ENCODE measurements at regions not wholly inside any gene's neighbourhood (a gene's known extent, or its start where the extent isn't known, plus 50 kb on each side); places are given as distances from the start of the nearest gene placed in this dataset.

GRCh38 chr14:76656592-76656991 is 104.7 kb upstream of the VASH1 start:
- H3K4me3 Mint-ChIP-seq, result no peak overlapping the region
- H3K4me1 ChIP-seq (ENCODE audit: control insufficient read depth in 1 of 2, insufficient read depth in 2 of 2, low read length in 2 of 2), result no peaks in the 10 kb centered on the region
- TF ChIP-seq, protein P1, sequence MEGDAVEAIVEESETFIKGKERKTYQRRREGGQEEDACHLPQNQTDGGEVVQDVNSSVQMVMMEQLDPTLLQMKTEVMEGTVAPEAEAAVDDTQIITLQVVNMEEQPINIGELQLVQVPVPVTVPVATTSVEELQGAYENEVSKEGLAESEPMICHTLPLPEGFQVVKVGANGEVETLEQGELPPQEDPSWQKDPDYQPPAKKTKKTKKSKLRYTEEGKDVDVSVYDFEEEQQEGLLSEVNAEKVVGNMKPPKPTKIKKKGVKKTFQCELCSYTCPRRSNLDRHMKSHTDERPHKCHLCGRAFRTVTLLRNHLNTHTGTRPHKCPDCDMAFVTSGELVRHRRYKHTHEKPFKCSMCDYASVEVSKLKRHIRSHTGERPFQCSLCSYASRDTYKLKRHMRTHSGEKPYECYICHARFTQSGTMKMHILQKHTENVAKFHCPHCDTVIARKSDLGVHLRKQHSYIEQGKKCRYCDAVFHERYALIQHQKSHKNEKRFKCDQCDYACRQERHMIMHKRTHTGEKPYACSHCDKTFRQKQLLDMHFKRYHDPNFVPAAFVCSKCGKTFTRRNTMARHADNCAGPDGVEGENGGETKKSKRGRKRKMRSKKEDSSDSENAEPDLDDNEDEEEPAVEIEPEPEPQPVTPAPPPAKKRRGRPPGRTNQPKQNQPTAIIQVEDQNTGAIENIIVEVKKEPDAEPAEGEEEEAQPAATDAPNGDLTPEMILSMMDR (IDR thresholded peaks at IDR 0.05), result no peak
- H3K27ac Mint-ChIP-seq, result no peak overlapping the region
- no peaks in the 10 kb centered on the region for H3K79me2 ChIP-seq (ENCODE audit: insufficient read depth, low read length)
- no peaks in the 10 kb centered on the region for H3K4me1 Mint-ChIP-seq
- DNase-seq, result no peak
- H3K27ac ChIP-seq (ENCODE audit: low read depth in 1 of 2, low read length in 2 of 2), result no peak overlapping the region
- no peaks in the 10 kb centered on the region for H3K36me3 ChIP-seq (replicated peaks in 1 of 2; ENCODE audit: control insufficient read depth in 1 of 2, insufficient read depth in 2 of 2, low read length in 2 of 2)
- no peak overlapping the region for H3K4me3 ChIP-seq (replicated peaks in 1 of 3; ENCODE audit: low read depth in 2 of 3, low read length in 3 of 3)
- no peaks in the 10 kb centered on the region for H4K20me1 ChIP-seq (ENCODE audit: insufficient read depth, low read length)
- H3K27me3 Mint-ChIP-seq (ENCODE audit: low read depth in 3 of 3), result peaks cover 2 to 14% (median 5%) of the 10 kb centered on the region in 3 donors
- H3K9ac ChIP-seq (ENCODE audit: insufficient read depth, low read length, poor library complexity, severe bottlenecking), result no peak overlapping the region
- H3K9me3 ChIP-seq (replicated peaks in 1 of 2; ENCODE audit: control insufficient read depth in 1 of 2, insufficient read depth in 1 of 2, low read length in 2 of 2), result peaks cover 8 to 10% of the 10 kb centered on the region in 2 donors
- intact Hi-C loops (cut with micrococcal nuclease), result no loop called here
- H3K36me3 Mint-ChIP-seq, result no peaks in the 10 kb centered on the region
- no peak overlapping the region for H2AFZ ChIP-seq (ENCODE audit: insufficient read depth, low read depth, low read length, poor library complexity, severe bottlenecking)
- peaks cover 0 to 2% of the 10 kb centered on the region in 2 donors for H3K27me3 ChIP-seq (ENCODE audit: control insufficient read depth in 2 of 2, insufficient read depth in 2 of 2, low read length in 2 of 2)
- WGBS (ENCODE audit: insufficient coverage), result 80% methylated on average over 1 of the region's 5 CpGs
- H3K9me3 Mint-ChIP-seq, result peaks cover 11 to 18% (median 14%) of the 10 kb centered on the region in 7 donors
- H3K4me2 ChIP-seq (replicated peaks; ENCODE audit: extremely low read depth, low read length, poor library complexity, severe bottlenecking), result no peak overlapping the region

GRCh38 chr14:76657404-76657803 is 103.9 kb upstream of the VASH1 start:
- Histone ChIP-seq H3K4me3 (replicated peaks in 1 of 3; ENCODE audit: low read depth in 2 of 3, low read length in 3 of 3) (no peak overlapping the region), H3K9me3 (replicated peaks in 1 of 2; ENCODE audit: control insufficient read depth in 1 of 2, insufficient read depth in 1 of 2, low read length in 2 of 2) (peaks cover 8 to 10% of the 10 kb centered on the region in 2 donors), H3K4me1 (ENCODE audit: control insufficient read depth in 1 of 2, insufficient read depth in 2 of 2, low read length in 2 of 2) (no peaks in the 10 kb centered on the region), H3K79me2 (ENCODE audit: insufficient read depth, low read length) (no peaks in the 10 kb centered on the region), H3K27ac (ENCODE audit: low read depth in 1 of 2, low read length in 2 of 2) (no peak overlapping the region), H3K27me3 (ENCODE audit: control insufficient read depth in 2 of 2, insufficient read depth in 2 of 2, low read length in 2 of 2) (peaks cover 0 to 2% of the 10 kb centered on the region in 2 donors), H3K9ac (ENCODE audit: insufficient read depth, low read length, poor library complexity, severe bottlenecking) (no peak overlapping the region), H3K4me2 (replicated peaks; ENCODE audit: extremely low read depth, low read length, poor library complexity, severe bottlenecking) (no peak overlapping the region), H3K36me3 (replicated peaks in 1 of 2; ENCODE audit: control insufficient read depth in 1 of 2, insufficient read depth in 2 of 2, low read length in 2 of 2) (no peaks in the 10 kb centered on the region), H2AFZ (ENCODE audit: insufficient read depth, low read depth, low read length, poor library complexity, severe bottlenecking) (no peak overlapping the region), H4K20me1 (ENCODE audit: insufficient read depth, low read length) (no peaks in the 10 kb centered on the region)
- Mint-ChIP-seq H3K27ac (no peak overlapping the region), H3K36me3 (no peaks in the 10 kb centered on the region), H3K9me3 (peaks cover 11 to 18% (median 14%) of the 10 kb centered on the region in 7 donors), H3K4me3 (no peak overlapping the region), H3K4me1 (no peaks in the 10 kb centered on the region), H3K27me3 (ENCODE audit: low read depth in 3 of 3) (peaks cover 2 to 14% (median 7%) of the 10 kb centered on the region in 3 donors)
- intact Hi-C loops (cut with micrococcal nuclease), result no loop called here
- WGBS (ENCODE audit: insufficient coverage), result 100% methylated on average over 1 of the region's 1 CpG
- no peak for DNase-seq
- TF ChIP-seq, protein P1 (IDR thresholded peaks at IDR 0.05), result no peak
